SK-N-MC (cell line): ENCODE measurements at regions not wholly inside any gene's neighbourhood (a gene's known extent, or its start where the extent isn't known, plus 50 kb on each side); places are given as distances from the start of the nearest gene placed in this dataset.

Experiments
- EZH2 ChIP-seq: fragments of 200-600 bp; sonication (generic); IDR thresholded peaks from one replicate; pipeline ENCODE4 v1.6.1; 2017; ENCODE audit warnings: antibody characterized with exemption
- POLR2AphosphoS5 ChIP-seq: IDR thresholded peaks from 2 replicates; pipeline ENCODE4 v1.6.1; 2012; ENCODE audit warnings: mild to moderate bottlenecking, low read depth, low read length, borderline replicate concordance

DNA sequence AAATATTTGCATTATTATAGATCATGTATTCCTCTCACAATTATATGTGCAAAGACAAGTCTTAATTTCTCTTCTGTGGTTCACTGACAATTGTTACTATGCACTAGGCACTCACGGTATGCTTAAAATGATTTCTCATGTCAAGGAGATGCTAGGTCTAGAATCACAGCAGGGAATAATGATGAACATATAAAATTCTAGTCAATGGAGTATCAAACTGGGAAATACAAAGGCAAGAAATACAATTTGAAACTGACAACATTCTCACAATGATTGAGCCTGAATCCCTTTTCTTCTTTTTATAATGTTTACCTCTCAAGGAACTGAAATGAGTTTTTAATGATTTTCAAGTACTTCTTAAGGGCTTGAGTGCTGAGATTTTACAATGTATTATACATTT, 302.3 kb upstream of the GRAMD2B start:
- TF ChIP-seq EZH2 (no peak), POLR2AphosphoS5 (no peak)
